KMS-11 (cell line): ENCODE measurements at regions not wholly inside any gene's neighbourhood (a gene's known extent, or its start where the extent isn't known, plus 50 kb on each side); places are given as distances from the start of the nearest gene placed in this dataset.

Experiments used
- H2AFZ ChIP-seq: fragments of 200-600 bp; sonication (generic); 2 replicates; pipeline ENCODE4 v1.6.1; 2016; ENCODE audit warnings: antibody characterized with exemption, mixed run types, low read depth
- H3K27ac ChIP-seq: fragments of 200-600 bp; sonication (generic); 2 replicates; pipeline ENCODE4 v1.6.1; 2016; ENCODE audit warnings: mild to moderate bottlenecking, mixed run types
- H3K27me3 ChIP-seq: fragments of 200-600 bp; sonication (generic); 2 replicates; pipeline ENCODE4 v1.6.1; 2017; ENCODE audit warnings: mild to moderate bottlenecking, low read depth, mixed run types, moderate library complexity; ENCODE audit not compliant: insufficient read depth
- H3K36me3 ChIP-seq: fragments of 200-600 bp; sonication (generic); 2 replicates; pipeline ENCODE4 v1.6.1; 2017; ENCODE audit warnings: mild to moderate bottlenecking, mixed run types; ENCODE audit not compliant: insufficient read depth
- H3K4me1 ChIP-seq: fragments of 200-600 bp; sonication (generic); 2 replicates; pipeline ENCODE4 v1.6.1; 2016; ENCODE audit warnings: mild to moderate bottlenecking, low read depth, mixed run types; ENCODE audit not compliant: poor library complexity, severe bottlenecking
- H3K4me2 ChIP-seq: fragments of 200-600 bp; sonication (generic); 2 replicates; pipeline ENCODE4 v1.7.0; 2016; ENCODE audit warnings: mild to moderate bottlenecking, mixed run types
- H3K4me3 ChIP-seq: fragments of 200-600 bp; sonication (generic); IDR thresholded peaks from 2 replicates; pipeline ENCODE4 v1.6.1; 2017; ENCODE audit warnings: low read depth, low read length, mixed read lengths; ENCODE audit not compliant: insufficient read depth
- H3K79me2 ChIP-seq: fragments of 200-600 bp; sonication (generic); 2 replicates; pipeline ENCODE4 v1.6.1; 2016; ENCODE audit warnings: low read depth, mixed run types; ENCODE audit not compliant: insufficient read depth
- H3K9ac ChIP-seq: fragments of 200-600 bp; sonication (generic); 2 replicates; pipeline ENCODE4 v1.6.1; 2016; ENCODE audit warnings: mild to moderate bottlenecking, mixed run types
- H4K20me1 ChIP-seq: fragments of 200-600 bp; sonication (generic); 2 replicates; pipeline ENCODE4 v1.6.1; 2016; ENCODE audit warnings: mild to moderate bottlenecking, mixed run types; ENCODE audit not compliant: insufficient read depth
- CTCF ChIP-seq: fragments of 200-600 bp; sonication (generic); conservative IDR thresholded peaks from 2 replicates; pipeline ENCODE4 v1.6.1; 2017; ENCODE audit warnings: low read depth, mild to moderate bottlenecking, antibody characterized with exemption, low read length, moderate library complexity, mixed read lengths

- Histone ChIP-seq H3K4me3 (no peak overlapping the region), H3K4me1 (no peaks in the 10 kb centered on the region), H3K79me2 (no peaks in the 10 kb centered on the region), H3K4me2 (no peak overlapping the region), H3K36me3 (no peaks in the 10 kb centered on the region), H2AFZ (no peak overlapping the region), H3K9ac (no peak overlapping the region), H3K27ac (no peak overlapping the region), H3K27me3 (no peaks in the 10 kb centered on the region), H4K20me1 (no peaks in the 10 kb centered on the region)
- TF ChIP-seq CTCF = no peak
Observed at GRCh38 chr10:20608503-20608902, 288.6 kb downstream of the NEBL start.

- H3K4me2 ChIP-seq = no peak overlapping the region
- H4K20me1 ChIP-seq = no peaks in the 10 kb centered on the region
- H3K79me2 ChIP-seq = no peaks in the 10 kb centered on the region
- H3K27me3 ChIP-seq = no peaks in the 10 kb centered on the region
- no peak overlapping the region for H3K9ac ChIP-seq
- no peaks in the 10 kb centered on the region for H3K4me1 ChIP-seq
- H3K4me3 ChIP-seq = no peak overlapping the region
- H2AFZ ChIP-seq = no peak overlapping the region
- no peaks in the 10 kb centered on the region for H3K36me3 ChIP-seq
- TF ChIP-seq CTCF = no peak
- H3K27ac ChIP-seq = no peak overlapping the region
Observed at GRCh38 chr10:20606985-20607384, 290.1 kb downstream of the NEBL start.

- H3K4me3 ChIP-seq = no peak overlapping the region
- no peaks in the 10 kb centered on the region for H3K79me2 ChIP-seq
- H3K27ac ChIP-seq = no peak overlapping the region
- no peaks in the 10 kb centered on the region for H3K27me3 ChIP-seq
- no peaks in the 10 kb centered on the region for H3K36me3 ChIP-seq
- no peak overlapping the region for H3K4me2 ChIP-seq
- no peak overlapping the region for H2AFZ ChIP-seq
- no peaks in the 10 kb centered on the region for H4K20me1 ChIP-seq
- TF ChIP-seq CTCF = no peak
- no peaks in the 10 kb centered on the region for H3K4me1 ChIP-seq
- H3K9ac ChIP-seq = no peak overlapping the region
Observed at GRCh38 chr10:20601941-20602461, 295.1 kb downstream of the NEBL start.

- Histone ChIP-seq H3K36me3 (no peaks in the 10 kb centered on the region), H3K79me2 (no peaks in the 10 kb centered on the region), H3K4me1 (no peaks in the 10 kb centered on the region), H3K27ac (no peak overlapping the region), H3K9ac (no peak overlapping the region), H4K20me1 (no peaks in the 10 kb centered on the region), H3K4me3 (no peak overlapping the region), H3K27me3 (no peaks in the 10 kb centered on the region), H3K4me2 (no peak overlapping the region), H2AFZ (no peak overlapping the region)
- TF ChIP-seq CTCF = no peak
Observed at GRCh38 chr10:20598590-20598989, 298.5 kb downstream of the NEBL start.
